Right ventricle myocardium superior (tissue), 1 donor: ENCODE measurements at regions not wholly inside any gene's neighbourhood (a gene's known extent, or its start where the extent isn't known, plus 50 kb on each side); places are given as distances from the start of the nearest gene placed in this dataset.

Experiments used
- ATAC-seq: fragments of 200-7000 bp; cut with Tn5 transposase; one replicate; pipeline ENCODE4 v1.9.1; 2020; ENCODE audit warnings: mild to moderate bottlenecking; ENCODE audit not compliant: poor library complexity
- DNase-seq: peaks from one replicate; pipeline ENCODE4 v3.0.0-alpha.2; 2020
- intact Hi-C: fragments of 100-400 bp; cut with DNase I; formaldehyde crosslinking; loops from one replicate; pipeline ENCODE4 v1.11.2; 2022
- donor health status: DM: no; HTN: yes; CAD: no; lungs with severe emphysema.

- intact Hi-C loops, result no loop called here
- DNase-seq (no peak), ATAC-seq (no peak)
Observed at GRCh38 chr20:24350923-24351368, 118.5 kb upstream of the SYNDIG1 start.

GRCh38 chr20:24341781-24342180 is 127.6 kb upstream of the SYNDIG1 start:
- no peak for ATAC-seq
- intact Hi-C loops, result no loop called here

GRCh38 chr20:24340933-24341332 is 128.5 kb upstream of the SYNDIG1 start:
- DNase-seq (no peak), ATAC-seq (no peak)
- intact Hi-C loops, result no loop called here

More at GRCh38 chr20:24341781-24342180, 127.6 kb upstream of the SYNDIG1 start:
- no peak for DNase-seq

GRCh38 chr20:24339210-24339641 is 130.2 kb upstream of the SYNDIG1 start:
- intact Hi-C loops, result no loop called here
- DNase-seq (no peak), ATAC-seq (no peak)

- intact Hi-C loops, result no loop called here
- ATAC-seq, result no peak
- DNase-seq, result no peak
Observed at GRCh38 chr20:24337551-24337950, 131.9 kb upstream of the SYNDIG1 start.

GRCh38 chr20:24337069-24337468 is 132.4 kb upstream of the SYNDIG1 start:
- DNase-seq (no peak), ATAC-seq (no peak)
- intact Hi-C loops, result no loop called here

GRCh38 chr20:24334830-24335229 is 134.6 kb upstream of the SYNDIG1 start:
- no peak for ATAC-seq
- DNase-seq, result no peak
- intact Hi-C loops, result no loop called here

GRCh38 chr20:24332956-24333355 is 136.5 kb upstream of the SYNDIG1 start:
- DNase-seq (no peak), ATAC-seq (no peak)
- intact Hi-C loops, result no loop called here

GRCh38 chr20:24331939-24332338 is 137.5 kb upstream of the SYNDIG1 start:
- intact Hi-C loops, result no loop called here
- ATAC-seq (no peak), DNase-seq (no peak)

- DNase-seq, result no peak
- no peak for ATAC-seq
- intact Hi-C loops, result no loop called here
Observed at GRCh38 chr20:24328901-24329300, 140.5 kb upstream of the SYNDIG1 start.

GRCh38 chr20:24321973-24322372 is 147.5 kb upstream of the SYNDIG1 start:
- ATAC-seq, result no peak

GRCh38 chr20:24318569-24319352 is 150.7 kb upstream of the SYNDIG1 start:
- ATAC-seq, result no peak
- intact Hi-C loops, result no loop called here
- no peak for DNase-seq

More at GRCh38 chr20:24321973-24322372, 147.5 kb upstream of the SYNDIG1 start:
- intact Hi-C loops, result no loop called here
- DNase-seq, result no peak

- intact Hi-C loops, result no loop called here
- DNase-seq, result no peak
- ATAC-seq, result no peak
Observed at GRCh38 chr20:24317224-24317623, 152.2 kb upstream of the SYNDIG1 start.

- intact Hi-C loops, result no loop called here
- ATAC-seq (no peak), DNase-seq (no peak)
Observed at GRCh38 chr20:24316731-24317130, 152.7 kb upstream of the SYNDIG1 start.

- DNase-seq (no peak), ATAC-seq (no peak)
- intact Hi-C loops, result no loop called here
Observed at GRCh38 chr20:24314053-24314452, 155.4 kb upstream of the SYNDIG1 start.

- DNase-seq (no peak), ATAC-seq (no peak)
- intact Hi-C loops, result no loop called here
Observed at GRCh38 chr20:24309596-24309995, 159.8 kb upstream of the SYNDIG1 start.

- intact Hi-C loops, result no loop called here
Observed at GRCh38 chr20:24305371-24305770, 164.1 kb upstream of the SYNDIG1 start.

GRCh38 chr20:24304291-24304690 is 165.1 kb upstream of the SYNDIG1 start:
- no peak for DNase-seq
- ATAC-seq, result no peak
- intact Hi-C loops, result no loop called here

More at GRCh38 chr20:24305371-24305770, 164.1 kb upstream of the SYNDIG1 start:
- ATAC-seq, result no peak
- no peak for DNase-seq

GRCh38 chr20:24303393-24304170 is 165.8 kb upstream of the SYNDIG1 start:
- ATAC-seq (no peak), DNase-seq (no peak)
- intact Hi-C loops, result no loop called here

- ATAC-seq, result no peak
Observed at GRCh38 chr20:24297993-24298392, 171.4 kb upstream of the SYNDIG1 start.

More at GRCh38 chr20:24297993-24298392, 171.4 kb upstream of the SYNDIG1 start:
- DNase-seq, result no peak
- intact Hi-C loops, result no loop called here
